GF-D8 (cell line): ENCODE measurements at regions not wholly inside any gene's neighbourhood (a gene's known extent, or its start where the extent isn't known, plus 50 kb on each side); places are given as distances from the start of the nearest gene placed in this dataset.

Experiments
- DNase-seq: peaks from one replicate; lab custom pipeline; 2025; lab: John Stamatoyannopoulos, UW

GRCh38 chr1:222040121-222040805 is 298.4 kb upstream of the DUSP10 start:
- DNase-seq = no peak

- no peak for DNase-seq
These were observed 297.1 kb upstream of the DUSP10 start for GRCh38 chr1:222038971-222039370.

GRCh38 chr1:222037720-222038119 is 295.8 kb upstream of the DUSP10 start:
- DNase-seq = no peak

DNA sequence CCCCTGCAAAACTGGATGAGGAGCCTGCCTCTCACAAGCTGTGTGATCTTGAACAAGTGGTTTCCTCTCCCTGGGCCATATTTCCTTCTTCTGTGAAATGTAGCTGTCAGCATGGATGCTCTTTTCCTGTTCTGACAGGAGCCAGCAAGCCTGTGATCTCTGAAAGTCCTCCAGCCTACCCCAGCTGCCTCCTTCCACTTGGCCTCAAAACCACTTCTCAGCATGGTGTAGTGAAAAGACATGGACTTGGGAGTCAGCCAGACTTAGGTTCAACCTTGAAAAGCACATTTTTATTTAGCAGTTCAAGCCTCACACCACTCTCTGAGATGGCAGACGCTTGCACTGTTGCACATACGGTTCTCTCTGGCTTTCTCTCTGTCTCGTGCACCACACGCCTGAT is 292.9 kb upstream of the DUSP10 start:
- DNase-seq = no peak

DNA sequence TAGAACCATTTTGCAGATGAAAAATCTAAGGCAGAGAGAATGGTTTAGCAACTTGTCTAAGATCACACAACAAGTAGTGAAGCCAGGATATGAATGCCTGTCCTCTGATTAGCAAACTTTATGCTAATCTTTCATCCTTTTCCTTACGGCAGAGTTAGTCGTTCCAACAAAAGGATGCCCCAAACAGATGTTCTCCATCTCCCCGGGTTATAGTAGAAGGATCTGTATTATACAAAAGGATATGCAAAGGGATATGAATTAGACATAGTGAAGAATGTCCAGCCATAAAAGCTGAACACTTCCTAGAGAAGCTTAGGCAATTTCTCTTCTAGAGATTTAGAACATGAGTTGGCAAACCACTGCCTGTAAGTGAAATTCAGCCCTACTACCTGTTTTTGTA is 291.6 kb upstream of the DUSP10 start:
- DNase-seq = no peak

- DNase-seq = no peak
These were observed 289.4 kb upstream of the DUSP10 start for GRCh38 chr1:222031318-222031717.

- no peak for DNase-seq
These were observed 286.8 kb upstream of the DUSP10 start for GRCh38 chr1:222028676-222029075.

DNA sequence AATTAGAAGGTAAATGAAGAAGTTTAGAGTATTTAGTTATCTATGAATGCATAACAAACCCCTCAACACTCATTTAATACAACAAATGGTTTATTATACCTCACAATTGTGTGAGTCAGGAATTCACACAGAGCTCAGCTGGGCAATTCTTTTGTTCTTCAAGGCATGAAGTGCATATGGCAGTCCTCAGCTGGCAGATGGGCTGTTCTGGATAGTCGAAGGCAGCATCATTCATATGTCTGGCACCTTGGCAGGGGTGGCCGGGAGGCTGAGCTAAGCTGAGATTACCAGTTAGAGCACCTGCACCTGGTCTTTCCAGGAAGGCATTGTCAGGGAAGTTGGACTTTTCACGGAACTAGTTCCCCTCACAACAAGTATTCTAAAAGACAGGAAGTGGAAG is 286.2 kb upstream of the DUSP10 start:
- no peak for DNase-seq

GRCh38 chr1:222026280-222026679 is 284.4 kb upstream of the DUSP10 start:
- no peak for DNase-seq

GRCh38 chr1:222023025-222023424 is 281.1 kb upstream of the DUSP10 start:
- DNase-seq = no peak

GRCh38 chr1:222021129-222021528 is 279.2 kb upstream of the DUSP10 start:
- DNase-seq = no peak

GRCh38 chr1:222020553-222020952 is 278.7 kb upstream of the DUSP10 start:
- no peak for DNase-seq

DNA sequence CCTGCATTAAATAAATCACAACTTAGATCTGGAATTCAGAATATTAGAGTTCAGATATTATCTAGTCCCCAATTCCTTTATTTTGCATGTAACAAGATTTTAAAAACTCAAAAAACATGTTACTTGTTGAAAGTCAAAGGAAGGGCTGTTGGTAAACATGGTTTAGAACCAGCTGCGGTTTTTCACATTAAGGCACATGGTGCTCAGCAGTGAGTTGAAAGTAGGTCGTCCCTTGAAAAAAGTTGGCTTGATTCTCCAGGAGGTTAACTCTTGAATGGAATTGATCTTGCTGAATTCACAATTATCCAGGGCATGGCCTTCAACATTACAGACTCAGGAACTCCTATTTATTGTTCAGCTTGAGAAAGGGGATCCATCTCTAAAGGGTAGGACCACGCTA is 277.1 kb upstream of the DUSP10 start:
- DNase-seq = no peak

GRCh38 chr1:222018041-222018440 is 276.2 kb upstream of the DUSP10 start:
- DNase-seq = no peak

- DNase-seq = no peak
These were observed 273.8 kb upstream of the DUSP10 start for GRCh38 chr1:222015686-222016085.

GRCh38 chr1:222014001-222014400 is 272.1 kb upstream of the DUSP10 start:
- no peak for DNase-seq

GRCh38 chr1:222012816-222013215 is 270.9 kb upstream of the DUSP10 start:
- DNase-seq = no peak

GRCh38 chr1:222010306-222010705 is 268.4 kb upstream of the DUSP10 start:
- DNase-seq = no peak

- no peak for DNase-seq
These were observed 267.3 kb upstream of the DUSP10 start for GRCh38 chr1:222009105-222009730.

DNA sequence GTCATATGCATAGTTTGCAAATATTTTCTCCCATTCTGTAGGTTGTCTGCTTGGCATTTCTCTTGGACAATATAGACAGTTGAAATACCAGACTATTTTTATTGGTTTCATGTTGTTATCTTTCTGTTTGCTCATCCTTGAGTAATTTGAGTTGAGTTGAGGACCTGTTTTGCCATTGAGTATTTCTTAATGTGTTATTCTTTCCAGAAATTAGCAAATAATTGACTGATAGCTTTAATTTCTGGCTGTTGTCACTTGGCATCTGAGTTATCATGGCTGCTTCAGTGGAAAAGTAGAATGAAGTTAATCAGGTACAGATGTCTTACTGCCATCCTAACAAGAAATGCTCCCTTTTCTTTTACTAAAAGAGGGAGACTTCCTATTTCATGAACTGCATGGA is 264.8 kb upstream of the DUSP10 start:
- no peak for DNase-seq

DNA sequence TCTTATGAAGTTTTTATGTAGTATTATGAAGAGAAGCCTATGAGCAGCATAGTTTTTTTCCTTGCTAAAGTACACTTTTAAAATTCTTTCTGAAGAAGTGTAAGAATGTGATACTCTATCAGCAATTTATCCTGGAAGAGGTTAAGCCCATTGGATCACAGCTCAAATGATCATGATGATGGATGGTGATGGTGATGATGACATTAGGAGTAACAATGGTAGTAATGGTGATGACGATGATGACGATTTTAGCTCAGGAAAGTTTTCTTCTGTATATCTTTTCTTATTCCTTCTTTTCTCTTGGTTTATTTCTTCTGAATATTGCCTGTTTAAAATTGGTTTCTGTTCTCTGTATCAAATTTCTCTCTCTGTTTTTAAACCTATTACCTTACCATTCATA is 262.9 kb upstream of the DUSP10 start:
- DNase-seq = no peak

GRCh38 chr1:222004034-222004433 is 262.1 kb upstream of the DUSP10 start:
- no peak for DNase-seq

DNA sequence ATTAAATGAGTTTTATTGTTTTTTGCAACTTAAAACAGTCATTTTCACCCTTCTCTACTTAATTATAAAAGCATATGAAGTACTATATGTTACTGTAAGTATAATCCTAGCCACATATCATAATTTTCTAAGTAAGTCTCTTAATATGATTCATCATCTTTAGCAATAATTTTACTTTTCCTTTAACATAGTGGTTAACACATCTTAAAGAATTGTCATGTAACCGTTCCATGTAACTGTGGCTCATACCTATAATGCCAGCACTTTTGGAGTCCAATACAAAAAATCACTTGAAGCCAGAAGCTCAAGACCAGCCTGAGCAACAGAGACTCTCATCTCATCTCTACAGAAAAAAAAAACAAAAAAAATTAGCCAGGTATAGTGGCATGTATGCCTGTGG is 260.6 kb upstream of the DUSP10 start:
- no peak for DNase-seq

GRCh38 chr1:222000131-222000530 is 258.2 kb upstream of the DUSP10 start:
- DNase-seq = no peak
